Fibroblast of lung (primary cell): ENCODE measurements at regions not wholly inside any gene's neighbourhood (a gene's known extent, or its start where the extent isn't known, plus 50 kb on each side); places are given as distances from the start of the nearest gene placed in this dataset.

Experiments
- DNase-seq, 2 donors: peaks; one replicate each; pipeline versions ENCODE4 v3.0.0 to v3.0.0-alpha.2; 2010; ENCODE audit warnings: low read depth in 2 of 2
- H2AFZ ChIP-seq: 2 replicates; pipeline ENCODE4 v1.5.1; 2012; ENCODE audit warnings: low read length, control low read depth, inconsistent platforms
- H3K27ac ChIP-seq: 2 replicates; pipeline ENCODE4 v1.5.1; 2011; ENCODE audit warnings: low read length, control low read depth; ENCODE audit not compliant: insufficient read depth
- H3K27me3 ChIP-seq: 2 replicates; pipeline ENCODE4 v1.5.1; 2011; ENCODE audit warnings: mild to moderate bottlenecking, low read length; ENCODE audit not compliant: control insufficient read depth, insufficient read depth
- H3K36me3 ChIP-seq: 2 replicates; pipeline ENCODE4 v1.5.1; 2011; ENCODE audit warnings: low read length; ENCODE audit not compliant: control insufficient read depth, insufficient read depth
- H3K4me1 ChIP-seq: 2 replicates; pipeline ENCODE4 v1.5.1; 2011; ENCODE audit warnings: low read length; ENCODE audit not compliant: control insufficient read depth, insufficient read depth; ENCODE audit errors: extremely low read depth
- H3K4me2 ChIP-seq: 2 replicates; pipeline ENCODE4 v1.5.1; 2011; ENCODE audit warnings: low read length, control low read depth; ENCODE audit not compliant: insufficient read depth; ENCODE audit errors: extremely low read depth
- H3K4me3 ChIP-seq, 4 experiments: fragments of 200-600 bp in 1 of 4; sonication (generic) in 1 of 4; replicated peaks in 1 of 4; 2 replicates each; pipeline ENCODE4 v1.5.1; 2011 to 2016; ENCODE audit warnings: low read length in 4 of 4, low read depth in 3 of 4, mild to moderate bottlenecking in 3 of 4, control low read depth in 2 of 4, inconsistent platforms in 1 of 4, mixed read lengths in 1 of 4; ENCODE audit not compliant: insufficient read depth in 1 of 4; ENCODE audit errors: control extremely low read depth in 1 of 4
- H3K79me2 ChIP-seq: 2 replicates; pipeline ENCODE4 v1.5.1; 2012; ENCODE audit warnings: mild to moderate bottlenecking, low read length, inconsistent platforms; ENCODE audit not compliant: control insufficient read depth, insufficient read depth
- H3K9ac ChIP-seq: 2 replicates; pipeline ENCODE4 v1.5.1; 2011; ENCODE audit warnings: mild to moderate bottlenecking, low read length, control low read depth; ENCODE audit not compliant: insufficient read depth
- H3K9me3 ChIP-seq: 2 replicates; pipeline ENCODE4 v1.5.1; 2012; ENCODE audit warnings: low read depth, low read length; ENCODE audit not compliant: control insufficient read depth, insufficient read depth
- H4K20me1 ChIP-seq: 2 replicates; pipeline ENCODE4 v1.5.1; 2011; ENCODE audit warnings: low read length; ENCODE audit not compliant: control insufficient read depth, insufficient read depth; ENCODE audit errors: extremely low read depth
- CTCF ChIP-seq, 2 donors: IDR thresholded peaks in 1 of 2; conservative IDR thresholded peaks in 1 of 2; 1 replicate in 1 of 2; 2 replicates in 1 of 2; pipeline ENCODE4 v1.5.1; 2011 to 2012; ENCODE audit warnings: low read length in 2 of 2, control low read depth in 1 of 2, inconsistent platforms in 1 of 2, low read depth in 1 of 2, mild to moderate bottlenecking in 1 of 2
- EZH2 ChIP-seq: IDR thresholded peaks from 2 replicates; pipeline ENCODE4 v1.5.1; 2012; ENCODE audit warnings: low read length, control low read depth, mild to moderate bottlenecking; ENCODE audit errors: missing control alignments

GRCh38 chr7:32200646-32201045, 130.4 kb upstream of the PDE1C start:
- no peak overlapping the region for H3K27ac ChIP-seq
- DNase-seq: no peak
- H3K4me3 ChIP-seq: no peak overlapping the region
- no peaks in the 10 kb centered on the region for H4K20me1 ChIP-seq
- no peaks in the 10 kb centered on the region for H3K79me2 ChIP-seq
- no peak overlapping the region for H2AFZ ChIP-seq
- no peaks in the 10 kb centered on the region for H3K9me3 ChIP-seq
- H3K36me3 ChIP-seq: no peaks in the 10 kb centered on the region
- no peak for TF ChIP-seq CTCF (conservative IDR thresholded peaks at IDR 0.05 in 1 of 2, IDR thresholded peaks at IDR 0.05 in 1 of 2; ENCODE audit: low read depth in 1 of 2, low read length in 2 of 2)
- H3K9ac ChIP-seq: no peak overlapping the region
- no peak overlapping the region for H3K4me2 ChIP-seq
- H3K27me3 ChIP-seq: no peaks in the 10 kb centered on the region
- peaks cover 2% of the 10 kb centered on the region for H3K4me1 ChIP-seq

- H3K9me3 ChIP-seq: no peaks in the 10 kb centered on the region
- H2AFZ ChIP-seq: no peak overlapping the region
- no peak for DNase-seq
- no peaks in the 10 kb centered on the region for H3K79me2 ChIP-seq
- H3K27me3 ChIP-seq: no peaks in the 10 kb centered on the region
- no peak overlapping the region for H3K27ac ChIP-seq
- no peaks in the 10 kb centered on the region for H3K36me3 ChIP-seq
- no peaks in the 10 kb centered on the region for H4K20me1 ChIP-seq
- no peak overlapping the region for H3K4me2 ChIP-seq
- no peaks in the 10 kb centered on the region for H3K4me1 ChIP-seq
- no peak overlapping the region for H3K4me3 ChIP-seq
- no peak overlapping the region for H3K9ac ChIP-seq
- no peak for TF ChIP-seq CTCF (conservative IDR thresholded peaks at IDR 0.05 in 1 of 2, IDR thresholded peaks at IDR 0.05 in 1 of 2; ENCODE audit: low read depth in 1 of 2, low read length in 2 of 2)
- TF ChIP-seq EZH2: no peak
Observed at GRCh38 chr7:32194537-32194936, 124.3 kb upstream of the PDE1C start.

- no peaks in the 10 kb centered on the region for H4K20me1 ChIP-seq
- no peak overlapping the region for H2AFZ ChIP-seq
- no peak overlapping the region for H3K27ac ChIP-seq
- H3K79me2 ChIP-seq: no peaks in the 10 kb centered on the region
- no peak for DNase-seq
- H3K9ac ChIP-seq: no peak overlapping the region
- no peaks in the 10 kb centered on the region for H3K4me1 ChIP-seq
- TF ChIP-seq EZH2 (no peak), CTCF (conservative IDR thresholded peaks at IDR 0.05 in 1 of 2, IDR thresholded peaks at IDR 0.05 in 1 of 2; ENCODE audit: low read depth in 1 of 2, low read length in 2 of 2) (no peak)
- no peak overlapping the region for H3K4me3 ChIP-seq
- no peak overlapping the region for H3K4me2 ChIP-seq
- no peaks in the 10 kb centered on the region for H3K36me3 ChIP-seq
- H3K27me3 ChIP-seq: no peaks in the 10 kb centered on the region
- H3K9me3 ChIP-seq: no peaks in the 10 kb centered on the region
Observed at GRCh38 chr7:32191305-32191704, 121.1 kb upstream of the PDE1C start.
